ENCODE measurements at regions not wholly inside any gene's neighbourhood (a gene's known extent, or its start where the extent isn't known, plus 50 kb on each side); places are given as distances from the start of the nearest gene placed in this dataset.

GRCh38 chr6:140083375-140083774 lies 708.9 kb upstream of the CITED2 start:
- CTCF ChIA-PET = no interaction called here

GRCh38 chr6:140082867-140083297 lies 708.4 kb upstream of the CITED2 start:
- Histone ChIP-seq H3K27me3 (replicated peaks; ENCODE audit: insufficient read depth, low read depth, low read length, poor library complexity) (no peaks in the 10 kb centered on the region), H3K4me1 (ENCODE audit: insufficient read depth, low read length, poor library complexity, severe bottlenecking) (peaks cover 56% of the 10 kb centered on the region), H3K36me3 (ENCODE audit: insufficient read depth, low read length, poor library complexity, severe bottlenecking) (no peaks in the 10 kb centered on the region), H3K4me3 (ENCODE audit: low read depth, low read length, poor library complexity, severe bottlenecking) (no peak overlapping the region), H3K27ac (ENCODE audit: low read depth, low read length, poor library complexity, severe bottlenecking) (peak overlapping the region; percentile 69), H3K9me3 (ENCODE audit: low read depth, low read length, poor library complexity, severe bottlenecking) (no peaks in the 10 kb centered on the region)
- BruUV-seq (replicated peaks) = no TSS peak
- ChIA-PET CTCF (no interaction called here), POLR2A (ENCODE audit: low non-redundant PET) (no interaction called here)
- intact Hi-C loops (cut with micrococcal nuclease; ENCODE audit: unreplicated experiment) = no loop called here
- TF ChIP-seq CTCF (conservative IDR thresholded peaks at IDR 0.05; ENCODE audit: low read depth, low read length) (no peak), EZH2 (IDR thresholded peaks at IDR 0.05; ENCODE audit: borderline replicate concordance, low read depth, low read length, poor library complexity, severe bottlenecking) (no peak)
- DNase-seq (ENCODE audit: low spot score) = peak; percentile 79

More at GRCh38 chr6:140083375-140083774, 708.9 kb upstream of the CITED2 start:
- Histone ChIP-seq H3K4me1 (ENCODE audit: insufficient read depth, low read length, poor library complexity, severe bottlenecking) (peaks cover 51% of the 10 kb centered on the region), H3K4me3 (ENCODE audit: low read depth, low read length, poor library complexity, severe bottlenecking) (no peak overlapping the region), H3K9me3 (ENCODE audit: low read depth, low read length, poor library complexity, severe bottlenecking) (no peaks in the 10 kb centered on the region), H3K27me3 (replicated peaks; ENCODE audit: insufficient read depth, low read depth, low read length, poor library complexity) (no peaks in the 10 kb centered on the region), H3K36me3 (ENCODE audit: insufficient read depth, low read length, poor library complexity, severe bottlenecking) (no peaks in the 10 kb centered on the region), H3K27ac (ENCODE audit: low read depth, low read length, poor library complexity, severe bottlenecking) (peak overlapping the region; percentile 69)
- no TSS peak for BruUV-seq (replicated peaks)
- intact Hi-C loops (cut with micrococcal nuclease; ENCODE audit: unreplicated experiment) = no loop called here
- TF ChIP-seq CTCF (conservative IDR thresholded peaks at IDR 0.05; ENCODE audit: low read depth, low read length) = no peak
- no peak for TF ChIP-seq EZH2 (IDR thresholded peaks at IDR 0.05; ENCODE audit: borderline replicate concordance, low read depth, low read length, poor library complexity, severe bottlenecking)
- DNase-seq (ENCODE audit: low spot score) = no peak
- POLR2A ChIA-PET (ENCODE audit: low non-redundant PET) = no interaction called here

GRCh38 chr6:140079328-140079727 lies 704.9 kb upstream of the CITED2 start:
- Histone ChIP-seq H3K4me1 (ENCODE audit: insufficient read depth, low read length, poor library complexity, severe bottlenecking) (peaks cover 65% of the 10 kb centered on the region), H3K27me3 (replicated peaks; ENCODE audit: insufficient read depth, low read depth, low read length, poor library complexity) (no peaks in the 10 kb centered on the region), H3K4me3 (ENCODE audit: low read depth, low read length, poor library complexity, severe bottlenecking) (no peak overlapping the region), H3K9me3 (ENCODE audit: low read depth, low read length, poor library complexity, severe bottlenecking) (no peaks in the 10 kb centered on the region), H3K27ac (ENCODE audit: low read depth, low read length, poor library complexity, severe bottlenecking) (peak overlapping the region; percentile 82), H3K36me3 (ENCODE audit: insufficient read depth, low read length, poor library complexity, severe bottlenecking) (no peaks in the 10 kb centered on the region)
- intact Hi-C loops (cut with micrococcal nuclease; ENCODE audit: unreplicated experiment) = loop anchor here (10.0 kb wide), 1 partner anchor 295 kb away; no protein-coding TSS in a partner anchor
- peak; percentile 72 for DNase-seq (ENCODE audit: low spot score)
- CTCF ChIA-PET = interaction anchor here (0.6 kb wide), 1 partner anchor 308 kb away, joined by 4 read pairs; no protein-coding TSS in a partner anchor
- POLR2A ChIA-PET (ENCODE audit: low non-redundant PET) = interaction anchor here (0.6 kb wide), 1 partner anchor 31 kb away, joined by 3 read pairs; no protein-coding TSS in a partner anchor
- TF ChIP-seq EZH2 (IDR thresholded peaks at IDR 0.05; ENCODE audit: borderline replicate concordance, low read depth, low read length, poor library complexity, severe bottlenecking) = no peak
- TF ChIP-seq CTCF (conservative IDR thresholded peaks at IDR 0.05; ENCODE audit: low read depth, low read length) = no peak
- TSS peak; percentile 71 for BruUV-seq (replicated peaks)

Measured in A673 (cell line).